Activated CD4-positive, alpha-beta T cell treated with anti-CD3 and anti-CD28 coated beads for 36 hours (primary cell): ENCODE measurements at regions not wholly inside any gene's neighbourhood (a gene's known extent, or its start where the extent isn't known, plus 50 kb on each side); places are given as distances from the start of the nearest gene placed in this dataset.

ENCODE experiments used
- ATAC-seq: fragments of 200-7000 bp; cut with Tn5 transposase; one replicate; pipeline ENCODE4 v1.10.0; 2021; ENCODE audit warnings: mild to moderate bottlenecking, moderate library complexity
- CTCF ChIA-PET: fragments of 350-600 bp; sonication (Branson Sonifier 250); formaldehyde crosslinking; loops from one replicate; lab custom pipeline; 2021; ENCODE audit warnings: antibody characterized with exemption; lab: Charles Lee
- POLR2A ChIA-PET: fragments of 350-600 bp; sonication (Branson Sonifier 250); formaldehyde crosslinking; loops from one replicate; lab custom pipeline; 2021; ENCODE audit warnings: antibody characterized with exemption, inconsistent platforms; lab: Charles Lee
- DNase-seq: peaks from one replicate; pipeline ENCODE4 v3.0.0-alpha.2; 2020
- H3K27ac Mint-ChIP-seq: one replicate; pipeline ENCODE4 v1.8.0; 2021; ENCODE audit warnings: mixed read lengths
- H3K27me3 Mint-ChIP-seq: one replicate; pipeline ENCODE4 v1.8.0; 2021; ENCODE audit warnings: mixed read lengths
- H3K36me3 Mint-ChIP-seq: one replicate; pipeline ENCODE4 v1.8.0; 2021; ENCODE audit warnings: low read depth, mixed read lengths
- H3K4me1 Mint-ChIP-seq: one replicate; pipeline ENCODE4 v1.8.0; 2021; ENCODE audit warnings: mixed read lengths
- H3K4me3 Mint-ChIP-seq: one replicate; pipeline ENCODE4 v1.8.0; 2021; ENCODE audit warnings: mild to moderate bottlenecking, moderate library complexity, mixed read lengths
- H3K9me3 Mint-ChIP-seq: one replicate; pipeline ENCODE4 v1.8.0; 2021; ENCODE audit warnings: low read depth, mixed read lengths
- intact Hi-C, 2 experiments: fragments of 100-400 bp; cut with DNase I in 1 of 2; cut with micrococcal nuclease in 1 of 2; formaldehyde crosslinking; loops; one replicate each; pipeline versions ENCODE4 v1.14.2 to v1.15.1; 2022 to 2024; cut with DNase I, micrococcal nuclease

- no peak for DNase-seq
- no peaks in the 10 kb centered on the region for H3K4me1 Mint-ChIP-seq
- peaks cover 2% of the 10 kb centered on the region for H3K9me3 Mint-ChIP-seq
- H3K36me3 Mint-ChIP-seq, result no peaks in the 10 kb centered on the region
- no peak overlapping the region for H3K4me3 Mint-ChIP-seq
- intact Hi-C loops, result no loop called here
- ATAC-seq, result no peak
- ChIA-PET POLR2A (no interaction called here), CTCF (no interaction called here)
- H3K27ac Mint-ChIP-seq, result no peak overlapping the region
- H3K27me3 Mint-ChIP-seq, result no peaks in the 10 kb centered on the region
Observed at GRCh38 chr7:86592185-86592584, 51.5 kb upstream of the GRM3 start.

- peaks cover 6% of the 10 kb centered on the region for H3K9me3 Mint-ChIP-seq
- ChIA-PET CTCF (no interaction called here), POLR2A (no interaction called here)
- no peak overlapping the region for H3K27ac Mint-ChIP-seq
- ATAC-seq, result no peak
- DNase-seq, result no peak
- no peaks in the 10 kb centered on the region for H3K36me3 Mint-ChIP-seq
- H3K4me3 Mint-ChIP-seq, result no peak overlapping the region
- H3K27me3 Mint-ChIP-seq, result no peaks in the 10 kb centered on the region
- intact Hi-C loops, result no loop called here
- H3K4me1 Mint-ChIP-seq, result no peaks in the 10 kb centered on the region
Observed at GRCh38 chr7:86574006-86574405, 69.7 kb upstream of the GRM3 start.

- ATAC-seq (no peak), DNase-seq (no peak)
- H3K27ac Mint-ChIP-seq, result no peak overlapping the region
- intact Hi-C loops, result no loop called here
- H3K4me1 Mint-ChIP-seq, result no peaks in the 10 kb centered on the region
- no peak overlapping the region for H3K4me3 Mint-ChIP-seq
- H3K27me3 Mint-ChIP-seq, result no peaks in the 10 kb centered on the region
- no peaks in the 10 kb centered on the region for H3K9me3 Mint-ChIP-seq
- POLR2A ChIA-PET, result no interaction called here
- CTCF ChIA-PET, result no interaction called here
- no peaks in the 10 kb centered on the region for H3K36me3 Mint-ChIP-seq
Observed at GRCh38 chr7:86558680-86559501, 84.8 kb upstream of the GRM3 start.

- intact Hi-C loops, result no loop called here
- CTCF ChIA-PET, result no interaction called here
Observed at GRCh38 chr7:86534641-86535040, 109.1 kb upstream of the GRM3 start.

GRCh38 chr7:86504229-86504628 lies 139.5 kb upstream of the GRM3 start:
- ChIA-PET POLR2A (no interaction called here), CTCF (interaction anchor here (0.6 kb wide), 1 partner anchor 23 kb away, joined by 3 read pairs; no protein-coding TSS in a partner anchor)
- intact Hi-C loops, result no loop called here
- Mint-ChIP-seq H3K36me3 (no peaks in the 10 kb centered on the region), H3K4me3 (no peak overlapping the region), H3K27ac (no peak overlapping the region), H3K27me3 (no peaks in the 10 kb centered on the region), H3K4me1 (no peaks in the 10 kb centered on the region), H3K9me3 (no peaks in the 10 kb centered on the region)
- no peak for ATAC-seq
- no peak for DNase-seq

More at GRCh38 chr7:86534641-86535040, 109.1 kb upstream of the GRM3 start:
- ATAC-seq, result no peak
- POLR2A ChIA-PET, result no interaction called here
- no peak overlapping the region for H3K4me3 Mint-ChIP-seq
- DNase-seq, result no peak
- H3K27ac Mint-ChIP-seq, result no peak overlapping the region
- H3K4me1 Mint-ChIP-seq, result no peaks in the 10 kb centered on the region
- H3K9me3 Mint-ChIP-seq, result peaks cover 8% of the 10 kb centered on the region
- no peaks in the 10 kb centered on the region for H3K27me3 Mint-ChIP-seq
- H3K36me3 Mint-ChIP-seq, result no peaks in the 10 kb centered on the region

- CTCF ChIA-PET, result interaction anchor here (0.6 kb wide), 1 partner anchor 671 kb away, joined by 3 read pairs; no protein-coding TSS in a partner anchor
- Mint-ChIP-seq H3K9me3 (no peaks in the 10 kb centered on the region), H3K27ac (no peak overlapping the region), H3K4me3 (no peak overlapping the region), H3K36me3 (no peaks in the 10 kb centered on the region), H3K27me3 (no peaks in the 10 kb centered on the region), H3K4me1 (no peaks in the 10 kb centered on the region)
- DNase-seq (no peak), ATAC-seq (no peak)
- POLR2A ChIA-PET, result no interaction called here
- intact Hi-C loops, result no loop called here
Observed at GRCh38 chr7:86499986-86500385, 143.7 kb upstream of the GRM3 start.

GRCh38 chr7:86485827-86486226 lies 157.9 kb upstream of the GRM3 start:
- H3K4me1 Mint-ChIP-seq, result no peaks in the 10 kb centered on the region
- ATAC-seq, result no peak
- H3K27ac Mint-ChIP-seq, result no peak overlapping the region
- intact Hi-C loops, result no loop called here
- no peaks in the 10 kb centered on the region for H3K36me3 Mint-ChIP-seq
- ChIA-PET POLR2A (no interaction called here), CTCF (no interaction called here)
- no peaks in the 10 kb centered on the region for H3K27me3 Mint-ChIP-seq
- H3K9me3 Mint-ChIP-seq, result peaks cover 5% of the 10 kb centered on the region
- no peak for DNase-seq
- H3K4me3 Mint-ChIP-seq, result no peak overlapping the region

- no peaks in the 10 kb centered on the region for H3K27me3 Mint-ChIP-seq
- ChIA-PET CTCF (no interaction called here), POLR2A (no interaction called here)
- no peaks in the 10 kb centered on the region for H3K4me1 Mint-ChIP-seq
- intact Hi-C loops, result no loop called here
- ATAC-seq (no peak), DNase-seq (no peak)
- no peak overlapping the region for H3K4me3 Mint-ChIP-seq
- H3K9me3 Mint-ChIP-seq, result no peaks in the 10 kb centered on the region
- no peak overlapping the region for H3K27ac Mint-ChIP-seq
- H3K36me3 Mint-ChIP-seq, result no peaks in the 10 kb centered on the region
Observed at GRCh38 chr7:86479144-86479543, 164.6 kb upstream of the GRM3 start.

GRCh38 chr7:86477343-86477935 lies 166.3 kb upstream of the GRM3 start:
- Mint-ChIP-seq H3K27me3 (no peaks in the 10 kb centered on the region), H3K9me3 (no peaks in the 10 kb centered on the region), H3K4me3 (no peak overlapping the region), H3K27ac (no peak overlapping the region), H3K4me1 (no peaks in the 10 kb centered on the region), H3K36me3 (no peaks in the 10 kb centered on the region)
- intact Hi-C loops, result no loop called here
- DNase-seq (no peak), ATAC-seq (no peak)
- CTCF ChIA-PET, result no interaction called here
- POLR2A ChIA-PET, result no interaction called here

- ChIA-PET POLR2A (no interaction called here), CTCF (interaction anchor here (1.0 to 3.1 kb wide), 5 partner anchors 8 to 581 kb away, joined by 3 to 13 read pairs (median 3); no protein-coding TSS in a partner anchor)
- Mint-ChIP-seq H3K36me3 (no peaks in the 10 kb centered on the region), H3K4me1 (no peaks in the 10 kb centered on the region), H3K4me3 (no peak overlapping the region), H3K27ac (no peak overlapping the region), H3K9me3 (no peaks in the 10 kb centered on the region), H3K27me3 (no peaks in the 10 kb centered on the region)
- ATAC-seq, result no peak
- intact Hi-C loops, result no loop called here
- no peak for DNase-seq
Observed at GRCh38 chr7:86470763-86471162, 172.9 kb upstream of the GRM3 start.

- Mint-ChIP-seq H3K9me3 (no peaks in the 10 kb centered on the region), H3K27me3 (no peaks in the 10 kb centered on the region), H3K27ac (no peak overlapping the region), H3K4me1 (no peaks in the 10 kb centered on the region), H3K36me3 (no peaks in the 10 kb centered on the region), H3K4me3 (no peak overlapping the region)
- ATAC-seq (peak; percentile 70), DNase-seq (peak; percentile 73)
- ChIA-PET POLR2A (no interaction called here), CTCF (interaction anchor here (0.6 to 3.1 kb wide), 5 partner anchors 9 to 580 kb away, joined by 3 to 13 read pairs (median 3); no protein-coding TSS in a partner anchor)
- intact Hi-C loops, result loop anchor here (1.0 kb wide), 2 partner anchors 579 to 1438 kb away; no protein-coding TSS in a partner anchor
Observed at GRCh38 chr7:86469680-86470295, 173.9 kb upstream of the GRM3 start.
